ENCODE measurements at regions not wholly inside any gene's neighbourhood (a gene's known extent, or its start where the extent isn't known, plus 50 kb on each side); places are given as distances from the start of the nearest gene placed in this dataset.

DNA sequence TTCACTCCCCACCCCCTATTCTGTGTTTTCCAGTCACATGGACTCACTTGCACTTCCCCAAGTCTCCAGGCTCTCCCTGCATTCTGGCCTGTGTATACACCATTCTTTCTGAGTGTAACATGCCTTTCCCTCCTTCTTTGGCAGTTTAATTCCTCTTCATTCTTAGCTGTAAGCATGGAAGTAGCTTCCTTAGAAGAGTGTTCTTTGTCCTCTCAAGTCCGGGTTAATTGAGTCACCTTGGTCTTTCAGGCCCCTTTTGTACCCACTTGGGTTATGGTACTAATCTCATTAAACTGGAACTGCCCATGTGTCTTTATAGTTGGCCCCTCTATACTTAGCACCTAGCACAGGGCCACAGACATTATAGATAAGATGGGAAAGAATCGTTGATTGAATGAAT lies 525.3 kb upstream of the ADGRL4 start:
- no peak for TF ChIP-seq CTCF (IDR thresholded peaks at IDR 0.05; ENCODE audit: extremely low read depth, missing control alignments)
- no peak for DNase-seq (ENCODE audit: low spot score)

- DNase-seq (ENCODE audit: low spot score): no peak
- TF ChIP-seq CTCF (IDR thresholded peaks at IDR 0.05; ENCODE audit: extremely low read depth, missing control alignments): no peak
These were observed 523.9 kb upstream of the ADGRL4 start for GRCh38 chr1:79530476-79530875.

DNA sequence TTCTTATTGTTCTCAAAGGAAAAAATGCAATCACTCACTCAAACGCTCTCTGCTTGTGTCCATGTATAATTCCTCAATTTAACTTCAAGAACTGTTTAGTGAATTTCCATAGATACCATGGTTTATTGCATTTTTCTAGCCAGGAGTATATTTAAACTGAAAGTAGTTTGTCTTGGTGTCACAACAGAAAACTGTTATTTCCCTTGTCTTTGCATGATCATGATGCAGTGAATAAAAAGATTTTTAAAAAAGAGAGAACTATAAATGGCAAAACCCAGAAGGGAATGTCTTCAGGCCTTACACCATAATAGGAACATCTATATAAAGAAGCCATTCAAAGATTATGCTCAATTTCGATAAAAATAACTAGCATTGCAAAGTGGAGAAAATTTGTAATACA lies 523.5 kb upstream of the ADGRL4 start:
- no peak for DNase-seq (ENCODE audit: low spot score)
- no peak for TF ChIP-seq CTCF (IDR thresholded peaks at IDR 0.05; ENCODE audit: extremely low read depth, missing control alignments)

- no peak for TF ChIP-seq CTCF (IDR thresholded peaks at IDR 0.05; ENCODE audit: extremely low read depth, missing control alignments)
- DNase-seq (ENCODE audit: low spot score): no peak
These were observed 517.6 kb upstream of the ADGRL4 start for GRCh38 chr1:79524126-79524525.

- TF ChIP-seq CTCF (IDR thresholded peaks at IDR 0.05; ENCODE audit: extremely low read depth, missing control alignments): no peak
These were observed 512.7 kb upstream of the ADGRL4 start for GRCh38 chr1:79519084-79519760.

DNA sequence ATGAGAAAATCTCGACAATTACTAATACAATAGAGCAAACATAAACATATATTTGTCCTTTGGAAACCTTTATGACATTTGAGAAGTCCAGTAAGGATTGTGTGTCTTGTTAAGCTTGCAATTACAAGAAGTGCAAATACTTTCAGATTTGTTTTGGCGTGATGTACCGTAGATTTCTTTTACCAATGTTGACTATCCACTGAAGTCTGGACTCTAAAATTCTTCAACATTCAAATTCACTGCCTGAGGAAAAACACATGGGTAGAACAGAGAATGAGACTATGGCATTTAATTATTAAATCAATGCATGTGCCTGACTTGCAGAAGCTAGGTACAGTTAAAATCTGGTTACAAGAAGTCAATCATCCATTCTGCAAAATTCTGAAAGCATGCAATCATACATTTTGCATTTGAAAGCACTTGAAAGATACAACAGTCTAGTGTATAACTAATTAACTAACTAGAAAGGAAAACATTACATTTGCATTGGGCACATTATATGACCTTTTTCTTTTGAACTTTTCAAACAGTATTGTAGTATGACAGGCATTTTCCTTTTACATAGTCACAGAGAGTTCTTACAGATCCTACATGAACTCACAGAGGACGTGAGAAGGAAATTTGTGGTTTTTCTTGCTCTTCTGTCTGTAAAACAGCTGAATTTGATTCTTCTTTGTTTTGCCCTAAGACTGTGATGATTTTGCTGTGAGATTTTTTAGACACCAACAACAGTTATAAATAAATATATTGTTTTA lies 511.1 kb upstream of the ADGRL4 start:
- no peak for TF ChIP-seq CTCF (IDR thresholded peaks at IDR 0.05; ENCODE audit: extremely low read depth, missing control alignments)
- no peak for DNase-seq (ENCODE audit: low spot score)

More at GRCh38 chr1:79519084-79519760, 512.7 kb upstream of the ADGRL4 start:
- peak; percentile 3 for DNase-seq (ENCODE audit: low spot score)

- TF ChIP-seq CTCF (IDR thresholded peaks at IDR 0.05; ENCODE audit: extremely low read depth, missing control alignments): no peak
- DNase-seq (ENCODE audit: low spot score): no peak
These were observed 501.2 kb upstream of the ADGRL4 start for GRCh38 chr1:79507770-79508169.
